Mesodermal cell (in vitro differentiated cells): ENCODE measurements at regions not wholly inside any gene's neighbourhood (a gene's known extent, or its start where the extent isn't known, plus 50 kb on each side); places are given as distances from the start of the nearest gene placed in this dataset.
"Not testable (repeated sequence)": the region's sequence is repeated elsewhere in the genome, so short reads cannot be mapped to it uniquely, and the experiment has no call there.

Source experiments
- H3K27ac ChIP-seq: 2 replicates; pipeline ENCODE4 v1.7.0; 2013; ENCODE audit warnings: mild to moderate bottlenecking, low read depth, low read length, moderate library complexity; ENCODE audit not compliant: severe bottlenecking
- H3K36me3 ChIP-seq: 2 replicates; pipeline ENCODE4 v1.7.1; 2013; ENCODE audit warnings: mild to moderate bottlenecking, low read length, moderate library complexity; ENCODE audit not compliant: control insufficient read depth, insufficient read depth
- H3K4me1 ChIP-seq: one replicate; pipeline ENCODE4 v1.7.1; 2013; ENCODE audit warnings: mild to moderate bottlenecking, low read length; ENCODE audit not compliant: insufficient read depth, control insufficient read depth, poor library complexity, severe bottlenecking
- H3K4me3 ChIP-seq: 2 replicates; pipeline ENCODE4 v1.7.0; 2013; ENCODE audit warnings: low read length, control low read depth, mild to moderate bottlenecking; ENCODE audit not compliant: insufficient read depth, poor library complexity, severe bottlenecking; ENCODE audit errors: extremely low read depth
- H3K9me3 ChIP-seq: 2 replicates; pipeline ENCODE4 v1.7.1; 2013; ENCODE audit warnings: mild to moderate bottlenecking, low read length, moderate library complexity; ENCODE audit not compliant: control insufficient read depth
- WGBS, 2 experiments: methylation state at CpG; one replicate each; pipeline ENCODE4 v1.1.5; 2013; ENCODE audit warnings: missing lambda C conversion rate in 2 of 2; ENCODE audit not compliant: insufficient coverage in 2 of 2; 5-methylcytosine and 5-hydroxymethylcytosine counted together

GRCh38 chr13:58919551-58919950 lies 1244.2 kb downstream of the DIAPH3 start:
- no peak overlapping the region for H3K27ac ChIP-seq
- 92 to 100% methylated on average over 2 of the region's 3 CpGs for WGBS, 2 experiments
- H3K9me3 ChIP-seq: no peaks in the 10 kb centered on the region
- no peak overlapping the region for H3K4me3 ChIP-seq
- H3K4me1 ChIP-seq: no peaks in the 10 kb centered on the region
- H3K36me3 ChIP-seq: no peaks in the 10 kb centered on the region

DNA sequence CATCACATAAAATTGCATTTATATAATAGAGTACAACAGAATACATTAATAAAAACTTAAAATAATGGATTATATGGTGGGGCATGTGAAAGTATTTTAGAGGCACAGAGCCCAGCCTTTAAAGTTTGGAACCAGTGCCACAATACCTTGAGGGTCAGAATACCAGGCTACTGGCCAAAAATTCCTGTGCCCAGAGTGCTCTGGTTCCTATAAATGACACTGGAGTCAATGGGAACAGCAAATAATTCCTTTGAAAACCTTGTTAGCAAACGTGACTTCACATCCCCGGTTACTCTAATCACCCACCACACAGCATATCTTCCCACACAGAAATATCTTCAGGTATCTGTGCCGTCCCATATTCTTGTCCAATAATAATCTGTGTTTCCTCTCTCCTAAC lies 1242.6 kb downstream of the DIAPH3 start:
- no peaks in the 10 kb centered on the region for H3K4me1 ChIP-seq
- no peaks in the 10 kb centered on the region for H3K36me3 ChIP-seq
- H3K4me3 ChIP-seq: no peak overlapping the region
- WGBS, 2 experiments: 96 to 97% methylated on average over 3 of the region's 3 CpGs
- no peaks in the 10 kb centered on the region for H3K9me3 ChIP-seq
- H3K27ac ChIP-seq: no peak overlapping the region

DNA sequence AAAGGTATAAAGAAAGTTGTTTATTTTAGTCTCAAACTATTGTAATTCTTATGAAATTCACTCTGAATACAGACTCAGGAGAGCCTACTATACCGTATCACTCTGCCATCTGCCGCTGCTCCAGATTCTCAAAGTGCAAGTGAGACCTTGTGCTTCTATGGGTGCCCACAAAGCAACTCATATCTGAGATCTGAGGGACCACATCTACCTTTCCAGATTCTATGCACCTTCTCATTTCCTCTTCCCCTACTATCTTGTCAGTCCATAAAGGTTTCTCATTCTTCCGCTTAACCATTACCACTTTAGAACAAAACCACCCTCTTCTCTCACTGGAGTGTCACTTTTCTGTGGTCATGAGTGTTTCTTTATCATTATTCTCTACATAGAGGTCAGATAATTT lies 1236.9 kb downstream of the DIAPH3 start:
- no peak overlapping the region for H3K4me3 ChIP-seq
- no peaks in the 10 kb centered on the region for H3K4me1 ChIP-seq
- H3K27ac ChIP-seq: no peak overlapping the region
- H3K9me3 ChIP-seq: no peaks in the 10 kb centered on the region
- WGBS, 2 experiments: 81 to 89% methylated on average over 2 of the region's 3 CpGs
- H3K36me3 ChIP-seq: no peaks in the 10 kb centered on the region

DNA sequence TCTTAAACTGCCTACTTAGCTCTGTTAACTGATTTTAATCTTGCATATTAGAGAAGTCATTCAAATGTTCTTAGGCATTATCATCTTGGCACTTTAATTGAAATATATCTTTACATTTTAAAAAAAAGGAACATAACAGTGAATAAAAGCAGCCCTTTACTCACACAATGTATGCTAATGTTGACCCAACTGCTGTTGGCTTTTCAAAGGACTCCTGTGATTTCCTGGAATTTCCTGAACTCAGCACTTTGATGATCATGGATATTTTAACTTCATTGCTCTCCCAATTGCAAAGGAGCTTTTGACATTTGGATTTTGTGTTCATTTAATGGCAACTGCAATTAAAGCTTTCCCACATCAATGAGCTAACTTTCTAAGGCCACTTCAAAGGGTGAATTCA lies 1230.3 kb downstream of the DIAPH3 start:
- no peaks in the 10 kb centered on the region for H3K9me3 ChIP-seq
- H3K4me1 ChIP-seq: no peaks in the 10 kb centered on the region
- no peak overlapping the region for H3K4me3 ChIP-seq
- no peak overlapping the region for H3K27ac ChIP-seq
- H3K36me3 ChIP-seq: no peaks in the 10 kb centered on the region

GRCh38 chr13:58935689-58936088 lies 1228.0 kb downstream of the DIAPH3 start:
- 83 to 93% methylated on average over 3 of the region's 5 CpGs for WGBS, 2 experiments
- no peaks in the 10 kb centered on the region for H3K9me3 ChIP-seq
- H3K4me3 ChIP-seq: no peak overlapping the region
- no peak overlapping the region for H3K27ac ChIP-seq
- no peaks in the 10 kb centered on the region for H3K36me3 ChIP-seq
- no peaks in the 10 kb centered on the region for H3K4me1 ChIP-seq

DNA sequence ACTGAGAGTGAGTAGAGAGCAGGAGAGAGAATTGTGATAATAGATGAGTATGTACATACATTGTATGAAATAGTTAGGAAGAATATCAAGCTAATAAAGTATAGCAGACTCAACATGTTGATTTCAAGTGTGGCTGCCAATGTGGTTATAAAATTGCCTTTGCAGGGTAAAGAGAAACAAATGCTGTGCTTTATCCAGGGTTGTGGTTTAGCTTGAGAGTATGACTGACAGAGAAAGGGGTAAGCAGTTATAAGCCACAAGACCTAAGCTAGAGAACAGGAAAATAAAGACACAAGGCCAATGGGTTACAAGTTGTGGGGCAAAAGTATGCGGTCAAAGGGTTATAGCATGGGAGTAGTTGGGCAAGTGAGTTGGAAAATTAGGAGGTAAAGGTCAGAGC lies 1217.5 kb downstream of the DIAPH3 start:
- Histone ChIP-seq H3K9me3 (peaks cover 24% of the 10 kb centered on the region), H3K4me3 (no peak overlapping the region), H3K36me3 (no peaks in the 10 kb centered on the region), H3K27ac (no peak overlapping the region), H3K4me1 (no peaks in the 10 kb centered on the region)
- 86 to 100% methylated on average over 1 of the region's 1 CpG for WGBS, 2 experiments

- no peak overlapping the region for H3K4me3 ChIP-seq
- WGBS, 2 experiments: 91 to 94% methylated on average over 8 to 9 of the region's 9 CpGs
- H3K4me1 ChIP-seq: no peaks in the 10 kb centered on the region
- peaks cover 24% of the 10 kb centered on the region for H3K9me3 ChIP-seq
- no peaks in the 10 kb centered on the region for H3K36me3 ChIP-seq
- no peak overlapping the region for H3K27ac ChIP-seq
Observed at GRCh38 chr13:58949646-58950045, 1214.1 kb downstream of the DIAPH3 start.

GRCh38 chr13:58950911-58951310 lies 1212.8 kb downstream of the DIAPH3 start:
- H3K36me3 ChIP-seq: no peaks in the 10 kb centered on the region
- H3K4me3 ChIP-seq: no peak overlapping the region
- H3K4me1 ChIP-seq: no peaks in the 10 kb centered on the region
- H3K9me3 ChIP-seq: peaks cover 24% of the 10 kb centered on the region
- no peak overlapping the region for H3K27ac ChIP-seq

DNA sequence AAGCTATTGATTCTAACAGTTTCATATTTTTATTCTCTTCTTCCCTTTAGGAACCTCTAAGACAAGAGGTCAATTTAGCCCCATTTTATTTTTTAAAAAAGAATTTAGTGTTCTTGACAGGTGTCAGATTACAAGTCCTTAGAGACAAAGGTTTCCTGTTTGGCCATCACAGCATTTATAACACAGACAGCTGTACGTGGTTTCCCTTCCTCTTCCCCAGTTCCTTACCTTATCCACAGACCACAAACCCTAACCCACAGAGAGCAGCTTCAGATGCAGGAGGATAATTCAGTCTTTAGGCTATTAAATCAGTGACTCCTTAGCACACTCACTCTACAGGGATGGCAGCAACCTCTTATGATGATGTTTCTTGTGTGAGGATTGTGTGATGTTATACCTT lies 1210.1 kb downstream of the DIAPH3 start:
- H3K9me3 ChIP-seq: peaks cover 20% of the 10 kb centered on the region
- no peaks in the 10 kb centered on the region for H3K36me3 ChIP-seq
- no peak overlapping the region for H3K27ac ChIP-seq
- WGBS, 2 experiments: 80% methylated on average over 1 of the region's 1 CpG; no CpG with 5 or more reads in 1 of the 2 experiments
- H3K4me3 ChIP-seq: no peak overlapping the region
- no peaks in the 10 kb centered on the region for H3K4me1 ChIP-seq

DNA sequence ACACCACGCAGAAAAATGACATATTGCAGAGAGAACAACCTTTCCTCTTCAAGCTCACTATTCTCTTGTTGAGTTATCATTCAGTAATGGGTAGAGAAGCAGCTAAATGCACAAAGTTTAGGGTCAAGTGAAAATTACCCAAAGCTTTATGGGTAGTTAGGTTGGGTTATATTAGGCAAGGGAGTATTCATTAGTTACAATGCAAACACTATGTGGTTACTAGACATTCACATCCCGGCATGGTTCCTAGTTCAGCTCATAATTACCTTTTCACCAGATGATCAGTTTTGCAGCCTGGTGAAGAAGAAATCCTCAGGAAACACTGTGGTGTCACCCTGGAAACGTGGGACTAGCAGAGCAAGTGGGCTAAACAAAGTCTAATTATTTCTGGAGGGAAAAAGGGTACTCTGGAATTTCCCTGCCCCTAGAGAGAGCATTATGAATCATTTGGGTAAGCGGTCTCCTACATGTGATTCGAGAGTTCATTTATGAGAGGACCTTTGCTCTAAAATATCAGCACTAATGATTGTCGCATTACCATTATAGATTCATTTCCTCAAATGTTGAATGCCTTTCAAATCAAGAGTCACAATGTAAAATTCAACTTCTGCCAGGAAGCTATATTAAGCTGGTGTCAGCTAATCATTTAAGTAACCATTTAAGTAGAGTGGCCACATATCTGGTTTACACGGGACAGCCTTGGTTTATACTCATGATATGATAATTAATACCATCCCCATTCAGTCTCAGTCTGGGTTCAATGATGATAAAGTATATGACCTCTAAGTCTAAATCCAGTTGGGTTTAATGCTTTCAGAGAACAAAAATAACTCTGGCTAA lies 1208.0 kb downstream of the DIAPH3 start:
- 76 to 80% methylated on average over 1 to 4 of the region's 7 CpGs for WGBS, 2 experiments

DNA sequence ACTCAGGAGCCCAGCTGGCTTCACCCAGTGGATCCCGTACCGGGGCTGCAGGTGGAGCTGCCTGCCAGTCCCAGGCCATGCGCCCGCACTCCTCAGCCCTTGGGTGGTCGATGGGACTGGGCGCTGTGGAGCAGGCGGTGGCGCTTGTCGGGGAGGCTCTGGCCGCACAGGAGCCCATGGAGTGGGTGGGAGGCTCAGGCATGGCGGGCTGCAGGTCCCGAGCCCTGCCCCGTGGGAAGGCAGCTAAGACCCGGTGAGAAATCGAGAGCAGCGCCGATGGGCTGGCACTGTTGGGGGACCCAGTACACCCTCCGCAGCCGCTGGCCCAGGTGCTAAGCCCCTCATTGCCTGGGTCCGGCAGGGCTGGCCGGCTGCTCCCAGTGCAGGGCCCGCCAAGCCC lies 1205.6 kb downstream of the DIAPH3 start:
- H3K36me3 ChIP-seq, H3K4me1 ChIP-seq, H3K27ac ChIP-seq, H3K4me3 ChIP-seq, H3K9me3 ChIP-seq: not testable (repeated sequence)
- WGBS, 2 experiments: 96 to 97% methylated on average over 20 to 22 of the region's 22 CpGs

More for the DNA sequence above, 1208.0 kb downstream of the DIAPH3 start:
- Histone ChIP-seq H3K27ac (no peak overlapping the region), H3K4me1 (no peaks in the 10 kb centered on the region), H3K4me3 (no peak overlapping the region), H3K9me3 (peaks cover 2% of the 10 kb centered on the region), H3K36me3 (no peaks in the 10 kb centered on the region)
